ENCODE measurements at regions not wholly inside any gene's neighbourhood (a gene's known extent, or its start where the extent isn't known, plus 50 kb on each side); places are given as distances from the start of the nearest gene placed in this dataset.

DNA sequence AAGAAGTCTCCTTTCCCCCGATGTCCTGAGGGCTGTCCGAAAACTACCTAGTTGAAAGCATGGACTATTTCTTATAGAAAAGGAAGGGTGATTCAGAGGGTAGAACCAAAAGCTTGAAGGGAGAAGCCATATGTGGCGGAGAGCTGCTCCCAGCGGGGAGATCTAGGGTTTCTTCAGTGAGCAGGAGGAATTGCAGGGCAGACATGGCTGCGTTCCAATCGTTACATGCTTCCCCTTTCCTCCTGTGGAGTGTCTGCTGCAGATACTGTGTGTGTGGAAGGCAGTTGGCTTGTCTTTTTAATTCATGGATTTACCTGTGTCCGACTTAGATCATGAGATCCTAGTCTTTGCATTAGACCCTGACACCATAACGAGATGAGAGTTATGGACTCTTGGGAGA, 799.5 kb downstream of the QKI start:
- Histone ChIP-seq H3K9me3 (ENCODE audit: low read depth) (no peaks in the 10 kb centered on the region), H3K27ac (no peak overlapping the region), H3K27me3 (no peaks in the 10 kb centered on the region), H3K9me2 (replicated peaks; ENCODE audit: insufficient read depth) (no peaks in the 10 kb centered on the region), H3K4me3 (no peak overlapping the region), H3K4me1 (ENCODE audit: insufficient read depth) (no peaks in the 10 kb centered on the region), H3K79me2 (no peaks in the 10 kb centered on the region), H3K36me3 (replicated peaks; ENCODE audit: insufficient read depth, low read depth) (no peaks in the 10 kb centered on the region), H2AFZ (no peak overlapping the region), H3K4me2 (no peak overlapping the region), H4K20me1 (ENCODE audit: insufficient read depth, poor library complexity, severe bottlenecking) (no peaks in the 10 kb centered on the region)
- no peak for DNase-seq (ENCODE audit: low spot score)
- TF ChIP-seq EZH2phosphoT487 (IDR thresholded peaks at IDR 0.05; ENCODE audit: low read depth, severe bottlenecking, unreplicated experiment) = no peak
- no peak for TF ChIP-seq CTCF (IDR thresholded peaks at IDR 0.05; ENCODE audit: poor library complexity)
- no peak for TF ChIP-seq EZH2 (IDR thresholded peaks at IDR 0.05; ENCODE audit: borderline replicate concordance)
- WGBS (ENCODE audit: low lambda C conversion rate, missing lambda C conversion rate) = 85% methylated on average over 8 of the region's 8 CpGs

GRCh38 chr6:164211254-164211653, 796.7 kb downstream of the QKI start:
- no peaks in the 10 kb centered on the region for H3K9me2 ChIP-seq (replicated peaks; ENCODE audit: insufficient read depth)
- no peaks in the 10 kb centered on the region for H3K9me3 ChIP-seq (ENCODE audit: low read depth)
- H3K36me3 ChIP-seq (replicated peaks; ENCODE audit: insufficient read depth, low read depth) = no peaks in the 10 kb centered on the region
- no peak for DNase-seq (ENCODE audit: low spot score)
- H2AFZ ChIP-seq = no peak overlapping the region
- TF ChIP-seq EZH2 (IDR thresholded peaks at IDR 0.05; ENCODE audit: borderline replicate concordance) (no peak), EZH2phosphoT487 (IDR thresholded peaks at IDR 0.05; ENCODE audit: low read depth, severe bottlenecking, unreplicated experiment) (no peak), CTCF (IDR thresholded peaks at IDR 0.05; ENCODE audit: poor library complexity) (no peak)
- no peaks in the 10 kb centered on the region for H3K4me1 ChIP-seq (ENCODE audit: insufficient read depth)
- no peak overlapping the region for H3K4me2 ChIP-seq
- H4K20me1 ChIP-seq (ENCODE audit: insufficient read depth, poor library complexity, severe bottlenecking) = no peaks in the 10 kb centered on the region
- no peaks in the 10 kb centered on the region for H3K79me2 ChIP-seq
- no peaks in the 10 kb centered on the region for H3K27me3 ChIP-seq
- H3K27ac ChIP-seq = no peak overlapping the region
- H3K4me3 ChIP-seq = no peak overlapping the region
- 85% methylated on average over 3 of the region's 3 CpGs for WGBS (ENCODE audit: low lambda C conversion rate, missing lambda C conversion rate)

DNA sequence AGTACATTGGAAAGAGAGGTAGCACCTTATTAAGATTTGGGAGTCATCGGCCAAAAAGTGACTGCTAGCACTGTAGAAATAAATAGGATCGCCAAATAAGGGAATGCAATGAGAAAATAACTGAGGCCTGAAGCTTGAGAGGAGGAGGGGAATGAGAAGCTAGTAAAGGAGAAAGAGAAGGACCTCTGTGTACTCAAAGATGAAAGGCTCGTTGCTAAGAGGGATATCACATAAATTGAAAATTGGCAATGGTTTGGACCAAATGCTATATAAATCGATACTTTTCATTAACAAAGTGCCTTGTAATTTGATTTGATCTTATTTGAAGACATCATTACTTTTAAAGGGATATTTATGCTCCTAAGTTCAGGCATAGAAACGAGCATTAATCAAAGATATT, 796.3 kb downstream of the QKI start:
- H3K27ac ChIP-seq = no peak overlapping the region
- H3K9me3 ChIP-seq (ENCODE audit: low read depth) = no peaks in the 10 kb centered on the region
- no peak overlapping the region for H3K4me3 ChIP-seq
- no peaks in the 10 kb centered on the region for H3K36me3 ChIP-seq (replicated peaks; ENCODE audit: insufficient read depth, low read depth)
- WGBS (ENCODE audit: low lambda C conversion rate, missing lambda C conversion rate) = 89% methylated on average over 5 of the region's 5 CpGs
- no peak overlapping the region for H3K4me2 ChIP-seq
- no peaks in the 10 kb centered on the region for H3K79me2 ChIP-seq
- no peak for DNase-seq (ENCODE audit: low spot score)
- no peaks in the 10 kb centered on the region for H3K27me3 ChIP-seq
- H4K20me1 ChIP-seq (ENCODE audit: insufficient read depth, poor library complexity, severe bottlenecking) = no peaks in the 10 kb centered on the region
- H3K9me2 ChIP-seq (replicated peaks; ENCODE audit: insufficient read depth) = no peaks in the 10 kb centered on the region
- no peak overlapping the region for H2AFZ ChIP-seq
- no peaks in the 10 kb centered on the region for H3K4me1 ChIP-seq (ENCODE audit: insufficient read depth)
- TF ChIP-seq EZH2phosphoT487 (IDR thresholded peaks at IDR 0.05; ENCODE audit: low read depth, severe bottlenecking, unreplicated experiment) (no peak), CTCF (IDR thresholded peaks at IDR 0.05; ENCODE audit: poor library complexity) (no peak), EZH2 (IDR thresholded peaks at IDR 0.05; ENCODE audit: borderline replicate concordance) (no peak)

DNA sequence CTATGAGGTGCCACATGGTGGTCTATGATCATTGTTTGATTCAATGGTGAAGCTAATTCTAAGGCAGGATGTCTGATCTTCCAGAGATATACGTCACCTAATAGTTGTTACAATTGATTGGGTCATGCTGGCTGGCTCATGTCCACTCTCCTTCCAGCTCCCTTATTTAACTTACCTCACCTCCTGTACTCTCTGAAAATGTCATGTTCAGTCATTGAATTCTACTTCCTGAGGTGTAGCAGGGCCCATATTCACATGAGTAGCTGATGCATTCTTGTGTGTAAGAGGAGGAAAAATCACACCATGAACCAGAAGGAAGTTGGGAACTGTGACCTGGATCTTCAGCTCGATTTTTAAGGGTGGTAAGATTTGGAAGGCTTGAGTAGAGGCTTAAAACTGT, 795.8 kb downstream of the QKI start:
- H3K9me2 ChIP-seq (replicated peaks; ENCODE audit: insufficient read depth) = no peaks in the 10 kb centered on the region
- WGBS (ENCODE audit: low lambda C conversion rate, missing lambda C conversion rate) = 93% methylated on average over 2 of the region's 2 CpGs

More for the DNA sequence above, 795.8 kb downstream of the QKI start:
- no peak overlapping the region for H3K4me3 ChIP-seq
- H4K20me1 ChIP-seq (ENCODE audit: insufficient read depth, poor library complexity, severe bottlenecking) = no peaks in the 10 kb centered on the region
- no peaks in the 10 kb centered on the region for H3K79me2 ChIP-seq
- H3K9me3 ChIP-seq (ENCODE audit: low read depth) = no peaks in the 10 kb centered on the region
- DNase-seq (ENCODE audit: low spot score) = no peak
- H3K4me1 ChIP-seq (ENCODE audit: insufficient read depth) = no peaks in the 10 kb centered on the region
- no peak overlapping the region for H3K4me2 ChIP-seq
- no peaks in the 10 kb centered on the region for H3K36me3 ChIP-seq (replicated peaks; ENCODE audit: insufficient read depth, low read depth)
- no peaks in the 10 kb centered on the region for H3K27me3 ChIP-seq
- H2AFZ ChIP-seq = no peak overlapping the region
- no peak for TF ChIP-seq EZH2phosphoT487 (IDR thresholded peaks at IDR 0.05; ENCODE audit: low read depth, severe bottlenecking, unreplicated experiment)
- no peak for TF ChIP-seq CTCF (IDR thresholded peaks at IDR 0.05; ENCODE audit: poor library complexity)
- no peak for TF ChIP-seq EZH2 (IDR thresholded peaks at IDR 0.05; ENCODE audit: borderline replicate concordance)
- H3K27ac ChIP-seq = no peak overlapping the region
